Astrocyte (in vitro differentiated cells and primary cell): ENCODE measurements at regions not wholly inside any gene's neighbourhood (a gene's known extent, or its start where the extent isn't known, plus 50 kb on each side); places are given as distances from the start of the nearest gene placed in this dataset.

Experiments
- DNase-seq: peaks from one replicate; pipeline ENCODE4 v3.0.0-alpha.2; 2010; ENCODE audit warnings: low read depth
- FAIRE-seq: peaks from 2 replicates; lab custom pipeline; 2011; peaks lifted over from hg19 to GRCh38; lab: Jason Lieb, UNC
- H2AFZ ChIP-seq: 2 replicates; pipeline ENCODE4 v1.6.0; 2012; ENCODE audit warnings: low read depth, low read length, inconsistent platforms
- H3K27ac ChIP-seq: 2 replicates; pipeline ENCODE4 v1.5.1; 2011; ENCODE audit warnings: low read depth, low read length, inconsistent platforms
- H3K27me3 ChIP-seq: 2 replicates; pipeline ENCODE4 v1.6.0; 2011; ENCODE audit warnings: low read length, inconsistent platforms; ENCODE audit not compliant: insufficient read depth
- H3K36me3 ChIP-seq: 2 replicates; pipeline ENCODE4 v1.5.1; 2011; ENCODE audit warnings: low read length, inconsistent platforms; ENCODE audit not compliant: insufficient read depth
- H3K4me1 ChIP-seq: 2 replicates; pipeline ENCODE4 v1.5.1; 2011; ENCODE audit warnings: low read length, inconsistent platforms; ENCODE audit not compliant: insufficient read depth
- H3K4me2 ChIP-seq: 2 replicates; pipeline ENCODE4 v1.6.0; 2012; ENCODE audit warnings: low read length, inconsistent platforms
- H3K4me3 ChIP-seq: 2 replicates; pipeline ENCODE4 v1.5.1; 2011; ENCODE audit warnings: low read depth, mild to moderate bottlenecking, low read length, inconsistent platforms; ENCODE audit not compliant: insufficient read depth
- H3K79me2 ChIP-seq: 2 replicates; pipeline ENCODE4 v1.6.0; 2012; ENCODE audit warnings: mild to moderate bottlenecking, low read length, inconsistent platforms; ENCODE audit not compliant: insufficient read depth
- H3K9ac ChIP-seq: 2 replicates; pipeline ENCODE4 v1.6.0; 2012; ENCODE audit warnings: mild to moderate bottlenecking, low read length, inconsistent platforms
- H3K9me3 ChIP-seq: 2 replicates; pipeline ENCODE4 v1.5.1; 2012; ENCODE audit warnings: low read depth, mild to moderate bottlenecking, low read length, inconsistent platforms; ENCODE audit not compliant: insufficient read depth
- H4K20me1 ChIP-seq: 2 replicates; pipeline ENCODE4 v1.6.0; 2012; ENCODE audit warnings: low read length, inconsistent platforms; ENCODE audit not compliant: insufficient read depth
- H3K27ac Mint-ChIP-seq: one replicate; pipeline ENCODE4 v1.8.0; 2021; ENCODE audit warnings: mild to moderate bottlenecking, mixed read lengths; ENCODE audit not compliant: unreplicated experiment
- H3K27me3 Mint-ChIP-seq: one replicate; pipeline ENCODE4 v1.8.0; 2021; ENCODE audit warnings: low read depth, mixed read lengths; ENCODE audit not compliant: unreplicated experiment
- H3K36me3 Mint-ChIP-seq: one replicate; pipeline ENCODE4 v1.8.0; 2021; ENCODE audit warnings: low read depth, mixed read lengths; ENCODE audit not compliant: unreplicated experiment
- H3K4me1 Mint-ChIP-seq: one replicate; pipeline ENCODE4 v1.8.0; 2021; ENCODE audit warnings: low read depth, mixed read lengths; ENCODE audit not compliant: unreplicated experiment
- H3K4me3 Mint-ChIP-seq: one replicate; pipeline ENCODE4 v1.8.0; 2021; ENCODE audit warnings: mild to moderate bottlenecking, moderate library complexity, mixed read lengths; ENCODE audit not compliant: unreplicated experiment
- H3K9me3 Mint-ChIP-seq: one replicate; pipeline ENCODE4 v1.8.0; 2021; ENCODE audit warnings: mild to moderate bottlenecking, mixed read lengths; ENCODE audit not compliant: unreplicated experiment
- CTCF ChIP-seq: IDR thresholded peaks from 2 replicates; pipeline ENCODE4 v1.5.1; 2011; ENCODE audit warnings: low read depth, mild to moderate bottlenecking, inconsistent platforms, low read length, moderate library complexity; ENCODE audit not compliant: insufficient read depth
- EZH2 ChIP-seq: IDR thresholded peaks from 2 replicates; pipeline ENCODE4 v1.6.1; 2012; ENCODE audit warnings: mild to moderate bottlenecking, low read length, inconsistent platforms; ENCODE audit not compliant: insufficient read depth

GRCh38 chr7:84700563-84701370 lies 486.1 kb downstream of the SEMA3D start:
- Histone ChIP-seq H3K4me3 (no peak overlapping the region), H3K9ac (peak overlapping the region; percentile 48), H3K27ac (peak overlapping the region; percentile 93), H2AFZ (no peak overlapping the region), H3K9me3 (no peaks in the 10 kb centered on the region), H3K27me3 (no peaks in the 10 kb centered on the region), H3K4me2 (peak overlapping the region; percentile 46), H3K4me1 (peaks cover 26% of the 10 kb centered on the region), H3K79me2 (no peaks in the 10 kb centered on the region), H3K36me3 (no peaks in the 10 kb centered on the region), H4K20me1 (no peaks in the 10 kb centered on the region)
- Mint-ChIP-seq H3K27ac (no peak overlapping the region), H3K4me3 (no peak overlapping the region), H3K36me3 (no peaks in the 10 kb centered on the region), H3K4me1 (peaks cover 3% of the 10 kb centered on the region), H3K27me3 (no peaks in the 10 kb centered on the region), H3K9me3 (no peaks in the 10 kb centered on the region)
- FAIRE-seq (no peak), DNase-seq (no peak)
- TF ChIP-seq EZH2: no peak
- no peak for TF ChIP-seq CTCF

GRCh38 chr7:84697506-84697905 lies 489.4 kb downstream of the SEMA3D start:
- Mint-ChIP-seq H3K27ac (peak overlapping the region; percentile 38), H3K4me1 (peaks cover 5% of the 10 kb centered on the region), H3K9me3 (no peaks in the 10 kb centered on the region), H3K27me3 (no peaks in the 10 kb centered on the region), H3K36me3 (no peaks in the 10 kb centered on the region), H3K4me3 (no peak overlapping the region)
- Histone ChIP-seq H3K9me3 (no peaks in the 10 kb centered on the region), H4K20me1 (no peaks in the 10 kb centered on the region), H2AFZ (no peak overlapping the region), H3K79me2 (no peaks in the 10 kb centered on the region), H3K4me1 (peaks cover 26% of the 10 kb centered on the region), H3K4me2 (peak overlapping the region; percentile 19), H3K9ac (peak overlapping the region; percentile 36), H3K4me3 (no peak overlapping the region), H3K36me3 (no peaks in the 10 kb centered on the region), H3K27me3 (no peaks in the 10 kb centered on the region), H3K27ac (peak overlapping the region; percentile 76)
- no peak for TF ChIP-seq CTCF
- TF ChIP-seq EZH2: no peak
- DNase-seq: peak; percentile 97
- FAIRE-seq: peak; percentile 82

GRCh38 chr7:84693483-84693882 lies 493.4 kb downstream of the SEMA3D start:
- no peak overlapping the region for H3K27ac ChIP-seq
- Mint-ChIP-seq H3K36me3 (no peaks in the 10 kb centered on the region), H3K27ac (no peak overlapping the region), H3K4me1 (peaks cover 11% of the 10 kb centered on the region), H3K27me3 (no peaks in the 10 kb centered on the region), H3K4me3 (no peak overlapping the region), H3K9me3 (peaks cover 4% of the 10 kb centered on the region)
- no peak overlapping the region for H3K4me3 ChIP-seq
- H2AFZ ChIP-seq: no peak overlapping the region
- FAIRE-seq: peak; percentile 20
- H3K9ac ChIP-seq: no peak overlapping the region
- H3K27me3 ChIP-seq: no peaks in the 10 kb centered on the region
- TF ChIP-seq EZH2: no peak
- no peak for TF ChIP-seq CTCF
- H3K4me1 ChIP-seq: peaks cover 15% of the 10 kb centered on the region
- H3K36me3 ChIP-seq: no peaks in the 10 kb centered on the region
- peak; percentile 87 for DNase-seq
- no peaks in the 10 kb centered on the region for H3K9me3 ChIP-seq
- no peak overlapping the region for H3K4me2 ChIP-seq
- H4K20me1 ChIP-seq: no peaks in the 10 kb centered on the region
- H3K79me2 ChIP-seq: no peaks in the 10 kb centered on the region
